HEK293 (cell line): ENCODE measurements at regions not wholly inside any gene's neighbourhood (a gene's known extent, or its start where the extent isn't known, plus 50 kb on each side); places are given as distances from the start of the nearest gene placed in this dataset.
A peak's percentile ranks its signal among the peaks of the same experiment; 100 is the strongest.

Experiments
- CTCF ChIA-PET: fragments of 350-600 bp; formaldehyde crosslinking; extraction: SDS; loops from one replicate; lab custom pipeline; 2021; ENCODE audit warnings: antibody characterized with exemption; lab: Yijun Ruan, JAX
- POLR2A ChIA-PET: fragments of 300-600 bp; formaldehyde crosslinking; extraction: SDS; loops from one replicate; lab custom pipeline; 2020; ENCODE audit warnings: antibody characterized with exemption, inconsistent platforms; lab: Yijun Ruan, JAX
- H3K27ac ChIP-seq: fragments of 200-500 bp; sonication (Bioruptor generic); 2 replicates; pipeline ENCODE4 v1.5.1; 2014; ENCODE audit warnings: low read depth, low read length, control low read depth, inconsistent platforms; ENCODE audit errors: extremely low read depth
- H3K36me3 ChIP-seq, 2 experiments: fragments of 200-500 bp in 1 of 2; sonication (Bioruptor generic) in 1 of 2; 1 replicate in 1 of 2; 2 replicates in 1 of 2; pipeline ENCODE4 v1.5.1; 2014 to 2017; ENCODE audit warnings: inconsistent platforms in 2 of 2, low read length in 2 of 2; ENCODE audit not compliant: control insufficient read depth in 2 of 2, insufficient read depth in 1 of 2
- H3K4me1 ChIP-seq: fragments of 200-500 bp; sonication (Bioruptor generic); 2 replicates; pipeline ENCODE4 v1.5.1; 2014; ENCODE audit warnings: mild to moderate bottlenecking, low read length, inconsistent platforms; ENCODE audit not compliant: control insufficient read depth, insufficient read depth
- H3K4me3 ChIP-seq: 2 replicates; pipeline ENCODE4 v1.5.1; 2011; ENCODE audit warnings: low read depth, mild to moderate bottlenecking, control low read depth, low read length, moderate library complexity
- H3K9me3 ChIP-seq: fragments of 200-500 bp; sonication (Bioruptor generic); 2 replicates; pipeline ENCODE4 v1.5.1; 2014; ENCODE audit warnings: low read depth, low read length, inconsistent platforms; ENCODE audit not compliant: control insufficient read depth, insufficient read depth
- REPIN1 ChIP-seq: fragments of 450-650 bp; formaldehyde crosslinking; IDR thresholded peaks from 2 replicates; pipeline ENCODE4 v1.5.1; 2017; ENCODE audit warnings: missing biosample characterization, missing genetic modification characterization, low read depth
- SALL2 ChIP-seq: fragments of 450-650 bp; formaldehyde crosslinking; IDR thresholded peaks from 2 replicates; pipeline ENCODE4 v1.5.0; 2017; ENCODE audit warnings: missing biosample characterization, mild to moderate bottlenecking, missing genetic modification characterization, borderline replicate concordance
- SCRT2 ChIP-seq: fragments of 450-650 bp; formaldehyde crosslinking; IDR thresholded peaks from 2 replicates; pipeline ENCODE4 v1.5.1; 2016; ENCODE audit warnings: missing biosample characterization, missing genetic modification characterization
- WT1 ChIP-seq: fragments of 450-650 bp; formaldehyde crosslinking; IDR thresholded peaks from 2 replicates; pipeline ENCODE4 v1.5.1; 2016; ENCODE audit warnings: missing biosample characterization, missing genetic modification characterization
- ZFP41 ChIP-seq: fragments of 450-650 bp; formaldehyde crosslinking; IDR thresholded peaks from 2 replicates; pipeline ENCODE4 v1.5.1; 2016; ENCODE audit warnings: missing biosample characterization, missing genetic modification characterization, borderline replicate concordance
- ZNF155 ChIP-seq: fragments of 450-650 bp; formaldehyde crosslinking; IDR thresholded peaks from 2 replicates; pipeline ENCODE4 v1.5.1; 2016; ENCODE audit warnings: missing biosample characterization, missing genetic modification characterization
- ZNF169 ChIP-seq: fragments of 450-650 bp; formaldehyde crosslinking; IDR thresholded peaks from 2 replicates; pipeline ENCODE4 v1.5.1; 2016; ENCODE audit warnings: missing biosample characterization, missing genetic modification characterization
- ZNF18 ChIP-seq: fragments of 450-650 bp; formaldehyde crosslinking; IDR thresholded peaks from 2 replicates; pipeline ENCODE4 v1.5.1; 2016; ENCODE audit warnings: missing biosample characterization, missing genetic modification characterization
- ZNF24 ChIP-seq: fragments of 450-650 bp; formaldehyde crosslinking; IDR thresholded peaks from 2 replicates; pipeline ENCODE4 v1.5.1; 2016; ENCODE audit warnings: missing biosample characterization, missing genetic modification characterization
- ZNF37A ChIP-seq: fragments of 450-650 bp; IDR thresholded peaks from 2 replicates; pipeline ENCODE4 v1.5.1; 2018; ENCODE audit warnings: missing biosample characterization, missing genetic modification characterization
- ZNF518A ChIP-seq: fragments of 450-650 bp; formaldehyde crosslinking; conservative IDR thresholded peaks from 2 replicates; pipeline ENCODE4 v1.5.1; 2016; ENCODE audit warnings: low read depth, missing biosample characterization, missing genetic modification characterization
- ZNF521 ChIP-seq: fragments of 450-650 bp; formaldehyde crosslinking; IDR thresholded peaks from 2 replicates; pipeline ENCODE4 v1.5.1; 2017; ENCODE audit warnings: missing biosample characterization, mild to moderate bottlenecking, missing genetic modification characterization
- ZNF548 ChIP-seq: fragments of 450-650 bp; formaldehyde crosslinking; IDR thresholded peaks from 2 replicates; pipeline ENCODE4 v1.5.1; 2016; ENCODE audit warnings: missing biosample characterization, missing genetic modification characterization
- ZNF747 ChIP-seq: fragments of 450-650 bp; formaldehyde crosslinking; IDR thresholded peaks from 2 replicates; pipeline ENCODE4 v1.5.1; 2016; ENCODE audit warnings: missing biosample characterization, missing genetic modification characterization
- ZNF76 ChIP-seq: fragments of 450-650 bp; formaldehyde crosslinking; IDR thresholded peaks from 2 replicates; pipeline ENCODE4; 2016; ENCODE audit warnings: low read depth, missing biosample characterization, missing genetic modification characterization, borderline replicate concordance
- ZNF791 ChIP-seq: fragments of 450-650 bp; formaldehyde crosslinking; IDR thresholded peaks from 2 replicates; pipeline ENCODE4 v1.5.1; 2016; ENCODE audit warnings: missing biosample characterization, missing genetic modification characterization
- ZNF843 ChIP-seq: fragments of 450-650 bp; formaldehyde crosslinking; IDR thresholded peaks from 2 replicates; pipeline ENCODE4 v1.5.1; 2016; ENCODE audit warnings: missing biosample characterization, missing genetic modification characterization
- TF ChIP-seq, protein P1 (sequence below): fragments of 450-650 bp; formaldehyde crosslinking; IDR thresholded peaks from 2 replicates; pipeline ENCODE4 v1.5.1; 2017; ENCODE audit warnings: missing biosample characterization, missing genetic modification characterization
- TF ChIP-seq, protein P2 (sequence below): fragments of 450-650 bp; IDR thresholded peaks from 2 replicates; pipeline ENCODE4 v1.5.1; 2018; ENCODE audit warnings: missing biosample characterization, mild to moderate bottlenecking, missing genetic modification characterization
- TF ChIP-seq, protein P3 (sequence below): fragments of 450-650 bp; formaldehyde crosslinking; IDR thresholded peaks from 2 replicates; pipeline ENCODE4 v1.5.1; 2016; ENCODE audit warnings: missing biosample characterization, missing genetic modification characterization
- TF ChIP-seq, protein P4 (sequence below): fragments of 450-650 bp; formaldehyde crosslinking; IDR thresholded peaks from 2 replicates; pipeline ENCODE4 v1.5.1; 2017; ENCODE audit warnings: missing biosample characterization, missing genetic modification characterization

- CTCF ChIA-PET: no interaction called here
- H3K36me3 ChIP-seq: no peaks in the 10 kb centered on the region
- H3K27ac ChIP-seq: no peak overlapping the region
- H3K9me3 ChIP-seq: no peaks in the 10 kb centered on the region
- no peak overlapping the region for H3K4me3 ChIP-seq
- POLR2A ChIA-PET: no interaction called here
- peaks cover 14% of the 10 kb centered on the region for H3K4me1 ChIP-seq
- TF ChIP-seq, protein P1, sequence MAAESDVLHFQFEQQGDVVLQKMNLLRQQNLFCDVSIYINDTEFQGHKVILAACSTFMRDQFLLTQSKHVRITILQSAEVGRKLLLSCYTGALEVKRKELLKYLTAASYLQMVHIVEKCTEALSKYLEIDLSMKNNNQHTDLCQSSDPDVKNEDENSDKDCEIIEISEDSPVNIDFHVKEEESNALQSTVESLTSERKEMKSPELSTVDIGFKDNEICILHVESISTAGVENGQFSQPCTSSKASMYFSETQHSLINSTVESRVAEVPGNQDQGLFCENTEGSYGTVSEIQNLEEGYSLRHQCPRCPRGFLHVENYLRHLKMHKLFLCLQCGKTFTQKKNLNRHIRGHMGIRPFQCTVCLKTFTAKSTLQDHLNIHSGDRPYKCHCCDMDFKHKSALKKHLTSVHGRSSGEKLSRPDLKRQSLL (tag by site-specific recombination): no peak
- TF ChIP-seq SALL2 (tag by site-specific recombination) (no peak), ZNF518A (no peak), ZNF791 (no peak), SCRT2 (tag by site-specific recombination) (no peak), ZNF169 (tag by site-specific recombination) (no peak), WT1 (tag by site-specific recombination) (no peak), ZNF521 (tag by site-specific recombination) (no peak), ZNF548 (tag by site-specific recombination) (no peak), ZNF747 (no peak), ZNF76 (no peak), ZFP41 (tag by site-specific recombination) (no peak), ZNF843 (peak; percentile 64), ZNF18 (tag by site-specific recombination) (peak; percentile 83; the same call in 1 of the 2 replicates), ZNF24 (no peak), ZNF155 (tag by site-specific recombination) (no peak), ZNF37A (tag by site-specific recombination) (no peak), REPIN1 (tag by site-specific recombination) (no peak)
- TF ChIP-seq, protein P2, sequence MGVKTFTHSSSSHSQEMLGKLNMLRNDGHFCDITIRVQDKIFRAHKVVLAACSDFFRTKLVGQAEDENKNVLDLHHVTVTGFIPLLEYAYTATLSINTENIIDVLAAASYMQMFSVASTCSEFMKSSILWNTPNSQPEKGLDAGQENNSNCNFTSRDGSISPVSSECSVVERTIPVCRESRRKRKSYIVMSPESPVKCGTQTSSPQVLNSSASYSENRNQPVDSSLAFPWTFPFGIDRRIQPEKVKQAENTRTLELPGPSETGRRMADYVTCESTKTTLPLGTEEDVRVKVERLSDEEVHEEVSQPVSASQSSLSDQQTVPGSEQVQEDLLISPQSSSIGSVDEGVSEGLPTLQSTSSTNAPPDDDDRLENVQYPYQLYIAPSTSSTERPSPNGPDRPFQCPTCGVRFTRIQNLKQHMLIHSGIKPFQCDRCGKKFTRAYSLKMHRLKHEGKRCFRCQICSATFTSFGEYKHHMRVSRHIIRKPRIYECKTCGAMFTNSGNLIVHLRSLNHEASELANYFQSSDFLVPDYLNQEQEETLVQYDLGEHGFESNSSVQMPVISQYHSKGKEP (tag by site-specific recombination): 0 out of 2 replicates have a peak, but pooled peaks have one; percentile 41
- TF ChIP-seq, protein P3, sequence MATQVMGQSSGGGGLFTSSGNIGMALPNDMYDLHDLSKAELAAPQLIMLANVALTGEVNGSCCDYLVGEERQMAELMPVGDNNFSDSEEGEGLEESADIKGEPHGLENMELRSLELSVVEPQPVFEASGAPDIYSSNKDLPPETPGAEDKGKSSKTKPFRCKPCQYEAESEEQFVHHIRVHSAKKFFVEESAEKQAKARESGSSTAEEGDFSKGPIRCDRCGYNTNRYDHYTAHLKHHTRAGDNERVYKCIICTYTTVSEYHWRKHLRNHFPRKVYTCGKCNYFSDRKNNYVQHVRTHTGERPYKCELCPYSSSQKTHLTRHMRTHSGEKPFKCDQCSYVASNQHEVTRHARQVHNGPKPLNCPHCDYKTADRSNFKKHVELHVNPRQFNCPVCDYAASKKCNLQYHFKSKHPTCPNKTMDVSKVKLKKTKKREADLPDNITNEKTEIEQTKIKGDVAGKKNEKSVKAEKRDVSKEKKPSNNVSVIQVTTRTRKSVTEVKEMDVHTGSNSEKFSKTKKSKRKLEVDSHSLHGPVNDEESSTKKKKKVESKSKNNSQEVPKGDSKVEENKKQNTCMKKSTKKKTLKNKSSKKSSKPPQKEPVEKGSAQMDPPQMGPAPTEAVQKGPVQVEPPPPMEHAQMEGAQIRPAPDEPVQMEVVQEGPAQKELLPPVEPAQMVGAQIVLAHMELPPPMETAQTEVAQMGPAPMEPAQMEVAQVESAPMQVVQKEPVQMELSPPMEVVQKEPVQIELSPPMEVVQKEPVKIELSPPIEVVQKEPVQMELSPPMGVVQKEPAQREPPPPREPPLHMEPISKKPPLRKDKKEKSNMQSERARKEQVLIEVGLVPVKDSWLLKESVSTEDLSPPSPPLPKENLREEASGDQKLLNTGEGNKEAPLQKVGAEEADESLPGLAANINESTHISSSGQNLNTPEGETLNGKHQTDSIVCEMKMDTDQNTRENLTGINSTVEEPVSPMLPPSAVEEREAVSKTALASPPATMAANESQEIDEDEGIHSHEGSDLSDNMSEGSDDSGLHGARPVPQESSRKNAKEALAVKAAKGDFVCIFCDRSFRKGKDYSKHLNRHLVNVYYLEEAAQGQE (tag by site-specific recombination): no peak
- TF ChIP-seq, protein P4, sequence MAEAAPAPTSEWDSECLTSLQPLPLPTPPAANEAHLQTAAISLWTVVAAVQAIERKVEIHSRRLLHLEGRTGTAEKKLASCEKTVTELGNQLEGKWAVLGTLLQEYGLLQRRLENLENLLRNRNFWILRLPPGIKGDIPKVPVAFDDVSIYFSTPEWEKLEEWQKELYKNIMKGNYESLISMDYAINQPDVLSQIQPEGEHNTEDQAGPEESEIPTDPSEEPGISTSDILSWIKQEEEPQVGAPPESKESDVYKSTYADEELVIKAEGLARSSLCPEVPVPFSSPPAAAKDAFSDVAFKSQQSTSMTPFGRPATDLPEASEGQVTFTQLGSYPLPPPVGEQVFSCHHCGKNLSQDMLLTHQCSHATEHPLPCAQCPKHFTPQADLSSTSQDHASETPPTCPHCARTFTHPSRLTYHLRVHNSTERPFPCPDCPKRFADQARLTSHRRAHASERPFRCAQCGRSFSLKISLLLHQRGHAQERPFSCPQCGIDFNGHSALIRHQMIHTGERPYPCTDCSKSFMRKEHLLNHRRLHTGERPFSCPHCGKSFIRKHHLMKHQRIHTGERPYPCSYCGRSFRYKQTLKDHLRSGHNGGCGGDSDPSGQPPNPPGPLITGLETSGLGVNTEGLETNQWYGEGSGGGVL (tag by site-specific recombination): no peak
Observed at GRCh38 chr5:125898851-125899405, 524.3 kb upstream of the GRAMD2B start.
